ENCODE measurements at regions not wholly inside any gene's neighbourhood (a gene's known extent, or its start where the extent isn't known, plus 50 kb on each side); places are given as distances from the start of the nearest gene placed in this dataset.

DNA sequence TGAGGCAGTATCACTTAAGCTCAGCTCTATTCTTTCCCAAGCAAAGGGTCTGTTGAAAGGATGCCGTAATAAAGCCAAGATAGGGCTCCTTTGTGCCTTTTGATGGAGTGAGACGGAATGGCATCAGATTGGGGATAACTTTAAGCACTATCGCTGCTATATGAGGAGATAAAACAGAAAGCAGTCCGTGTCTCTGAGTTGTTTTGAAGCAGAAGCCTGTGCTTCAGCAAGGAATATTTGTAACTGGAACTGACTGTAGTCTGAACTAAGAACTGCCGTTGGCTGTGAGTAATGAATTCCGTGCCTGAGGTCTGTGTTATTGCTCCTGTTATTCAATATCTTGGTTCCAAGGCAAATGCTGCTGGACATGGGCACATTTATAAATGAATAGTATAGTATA is 297.4 kb downstream of the ANKRD50 start:
- TF ChIP-seq ZNF138 (CRISPR knock-in tag; conservative IDR thresholded peaks at IDR 0.05) (no peak), CBFB (CRISPR knock-in tag; IDR thresholded peaks at IDR 0.05; ENCODE audit: low read depth) (no peak), CREM (CRISPR knock-in tag; IDR thresholded peaks at IDR 0.05) (no peak), ZNF317 (CRISPR knock-in tag; IDR thresholded peaks at IDR 0.05; ENCODE audit: borderline replicate concordance, low read depth) (no peak), NR2C2 (CRISPR knock-in tag; IDR thresholded peaks at IDR 0.05) (no peak), GTF2I (CRISPR knock-in tag; conservative IDR thresholded peaks at IDR 0.05) (no peak), NR3C1 (CRISPR knock-in tag; conservative IDR thresholded peaks at IDR 0.05; ENCODE audit: low read depth) (no peak), TEAD4 (CRISPR knock-in tag; IDR thresholded peaks at IDR 0.05) (no peak), SMAD4 (CRISPR knock-in tag; IDR thresholded peaks at IDR 0.05) (no peak)
- TF ChIP-seq, protein P1, sequence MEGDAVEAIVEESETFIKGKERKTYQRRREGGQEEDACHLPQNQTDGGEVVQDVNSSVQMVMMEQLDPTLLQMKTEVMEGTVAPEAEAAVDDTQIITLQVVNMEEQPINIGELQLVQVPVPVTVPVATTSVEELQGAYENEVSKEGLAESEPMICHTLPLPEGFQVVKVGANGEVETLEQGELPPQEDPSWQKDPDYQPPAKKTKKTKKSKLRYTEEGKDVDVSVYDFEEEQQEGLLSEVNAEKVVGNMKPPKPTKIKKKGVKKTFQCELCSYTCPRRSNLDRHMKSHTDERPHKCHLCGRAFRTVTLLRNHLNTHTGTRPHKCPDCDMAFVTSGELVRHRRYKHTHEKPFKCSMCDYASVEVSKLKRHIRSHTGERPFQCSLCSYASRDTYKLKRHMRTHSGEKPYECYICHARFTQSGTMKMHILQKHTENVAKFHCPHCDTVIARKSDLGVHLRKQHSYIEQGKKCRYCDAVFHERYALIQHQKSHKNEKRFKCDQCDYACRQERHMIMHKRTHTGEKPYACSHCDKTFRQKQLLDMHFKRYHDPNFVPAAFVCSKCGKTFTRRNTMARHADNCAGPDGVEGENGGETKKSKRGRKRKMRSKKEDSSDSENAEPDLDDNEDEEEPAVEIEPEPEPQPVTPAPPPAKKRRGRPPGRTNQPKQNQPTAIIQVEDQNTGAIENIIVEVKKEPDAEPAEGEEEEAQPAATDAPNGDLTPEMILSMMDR (IDR thresholded peaks at IDR 0.05), result no peak
- TF ChIP-seq, protein P2, sequence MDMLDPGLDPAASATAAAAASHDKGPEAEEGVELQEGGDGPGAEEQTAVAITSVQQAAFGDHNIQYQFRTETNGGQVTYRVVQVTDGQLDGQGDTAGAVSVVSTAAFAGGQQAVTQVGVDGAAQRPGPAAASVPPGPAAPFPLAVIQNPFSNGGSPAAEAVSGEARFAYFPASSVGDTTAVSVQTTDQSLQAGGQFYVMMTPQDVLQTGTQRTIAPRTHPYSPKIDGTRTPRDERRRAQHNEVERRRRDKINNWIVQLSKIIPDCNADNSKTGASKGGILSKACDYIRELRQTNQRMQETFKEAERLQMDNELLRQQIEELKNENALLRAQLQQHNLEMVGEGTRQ (CRISPR knock-in tag; IDR thresholded peaks at IDR 0.05), result no peak
- TF ChIP-seq, protein P3, sequence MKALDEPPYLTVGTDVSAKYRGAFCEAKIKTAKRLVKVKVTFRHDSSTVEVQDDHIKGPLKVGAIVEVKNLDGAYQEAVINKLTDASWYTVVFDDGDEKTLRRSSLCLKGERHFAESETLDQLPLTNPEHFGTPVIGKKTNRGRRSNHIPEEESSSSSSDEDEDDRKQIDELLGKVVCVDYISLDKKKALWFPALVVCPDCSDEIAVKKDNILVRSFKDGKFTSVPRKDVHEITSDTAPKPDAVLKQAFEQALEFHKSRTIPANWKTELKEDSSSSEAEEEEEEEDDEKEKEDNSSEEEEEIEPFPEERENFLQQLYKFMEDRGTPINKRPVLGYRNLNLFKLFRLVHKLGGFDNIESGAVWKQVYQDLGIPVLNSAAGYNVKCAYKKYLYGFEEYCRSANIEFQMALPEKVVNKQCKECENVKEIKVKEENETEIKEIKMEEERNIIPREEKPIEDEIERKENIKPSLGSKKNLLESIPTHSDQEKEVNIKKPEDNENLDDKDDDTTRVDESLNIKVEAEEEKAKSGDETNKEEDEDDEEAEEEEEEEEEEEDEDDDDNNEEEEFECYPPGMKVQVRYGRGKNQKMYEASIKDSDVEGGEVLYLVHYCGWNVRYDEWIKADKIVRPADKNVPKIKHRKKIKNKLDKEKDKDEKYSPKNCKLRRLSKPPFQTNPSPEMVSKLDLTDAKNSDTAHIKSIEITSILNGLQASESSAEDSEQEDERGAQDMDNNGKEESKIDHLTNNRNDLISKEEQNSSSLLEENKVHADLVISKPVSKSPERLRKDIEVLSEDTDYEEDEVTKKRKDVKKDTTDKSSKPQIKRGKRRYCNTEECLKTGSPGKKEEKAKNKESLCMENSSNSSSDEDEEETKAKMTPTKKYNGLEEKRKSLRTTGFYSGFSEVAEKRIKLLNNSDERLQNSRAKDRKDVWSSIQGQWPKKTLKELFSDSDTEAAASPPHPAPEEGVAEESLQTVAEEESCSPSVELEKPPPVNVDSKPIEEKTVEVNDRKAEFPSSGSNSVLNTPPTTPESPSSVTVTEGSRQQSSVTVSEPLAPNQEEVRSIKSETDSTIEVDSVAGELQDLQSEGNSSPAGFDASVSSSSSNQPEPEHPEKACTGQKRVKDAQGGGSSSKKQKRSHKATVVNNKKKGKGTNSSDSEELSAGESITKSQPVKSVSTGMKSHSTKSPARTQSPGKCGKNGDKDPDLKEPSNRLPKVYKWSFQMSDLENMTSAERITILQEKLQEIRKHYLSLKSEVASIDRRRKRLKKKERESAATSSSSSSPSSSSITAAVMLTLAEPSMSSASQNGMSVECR (CRISPR knock-in tag; IDR thresholded peaks at IDR 0.05; ENCODE audit: borderline replicate concordance), result no peak
- TF ChIP-seq, protein P4, sequence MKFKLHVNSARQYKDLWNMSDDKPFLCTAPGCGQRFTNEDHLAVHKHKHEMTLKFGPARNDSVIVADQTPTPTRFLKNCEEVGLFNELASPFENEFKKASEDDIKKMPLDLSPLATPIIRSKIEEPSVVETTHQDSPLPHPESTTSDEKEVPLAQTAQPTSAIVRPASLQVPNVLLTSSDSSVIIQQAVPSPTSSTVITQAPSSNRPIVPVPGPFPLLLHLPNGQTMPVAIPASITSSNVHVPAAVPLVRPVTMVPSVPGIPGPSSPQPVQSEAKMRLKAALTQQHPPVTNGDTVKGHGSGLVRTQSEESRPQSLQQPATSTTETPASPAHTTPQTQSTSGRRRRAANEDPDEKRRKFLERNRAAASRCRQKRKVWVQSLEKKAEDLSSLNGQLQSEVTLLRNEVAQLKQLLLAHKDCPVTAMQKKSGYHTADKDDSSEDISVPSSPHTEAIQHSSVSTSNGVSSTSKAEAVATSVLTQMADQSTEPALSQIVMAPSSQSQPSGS (CRISPR knock-in tag; IDR thresholded peaks at IDR 0.05; ENCODE audit: borderline replicate concordance, low read depth), result no peak

All from WTC11 (cell line).